ENCODE measurements at regions not wholly inside any gene's neighbourhood (a gene's known extent, or its start where the extent isn't known, plus 50 kb on each side); places are given as distances from the start of the nearest gene placed in this dataset.
"Not testable (repeated sequence)": the region's sequence is repeated elsewhere in the genome, so short reads cannot be mapped to it uniquely, and the experiment has no call there.

DNA sequence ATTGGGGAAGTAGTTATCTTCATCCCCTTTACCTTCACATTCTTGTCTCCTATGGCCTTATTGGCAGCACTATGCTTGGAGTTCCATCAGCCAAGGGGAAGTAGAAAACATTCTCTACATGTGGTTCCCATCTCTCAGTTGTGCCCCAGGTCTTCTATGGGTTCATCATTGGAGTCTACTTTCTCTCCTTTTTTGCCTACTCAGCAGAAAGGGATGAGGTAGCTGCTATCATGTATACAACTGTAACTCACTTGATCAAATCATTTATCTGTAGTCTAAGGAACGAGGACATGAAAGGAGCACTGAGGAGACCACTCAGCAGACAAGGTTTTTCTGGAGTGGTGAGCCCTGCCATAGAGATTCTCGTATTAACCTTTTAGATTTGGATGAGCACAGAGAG, 119.0 kb upstream of the OR13H1 start:
- Histone ChIP-seq H3K18ac (ENCODE audit: low read length) (no peak overlapping the region), H4K8ac (ENCODE audit: low read depth, low read length) (no peak overlapping the region), H3K9me3 (replicated peaks in 1 of 2; ENCODE audit: control insufficient read depth in 2 of 2, insufficient read depth in 1 of 2, low read depth in 1 of 2, low read length in 2 of 2) (no peaks in the 10 kb centered on the region), H2BK120ac (ENCODE audit: low read depth, low read length) (no peak overlapping the region), H2BK12ac (ENCODE audit: low read length) (no peak overlapping the region), H3K23ac (ENCODE audit: low read depth, low read length, poor library complexity) (no peak overlapping the region), H3K79me1 (ENCODE audit: low read depth, low read length) (no peaks in the 10 kb centered on the region), H3K4me3 (ENCODE audit: low read length in 2 of 2) (no peak overlapping the region), H3K27ac (replicated peaks; ENCODE audit: low read length) (no peak overlapping the region), H3K4me1 (ENCODE audit: control insufficient read depth in 2 of 2, insufficient read depth in 1 of 2, low read depth in 1 of 2, low read length in 2 of 2) (no peaks in the 10 kb centered on the region), H3K9ac (ENCODE audit: low read depth, low read length, poor library complexity) (no peak overlapping the region), H3K27me3 (ENCODE audit: control insufficient read depth in 3 of 3, insufficient read depth in 3 of 3, low read depth in 1 of 3, low read length in 3 of 3) (peaks cover 0 to 11% (median 0%) of the 10 kb centered on the region in 3 experiments), H2AFZ (ENCODE audit: low read length) (no peak overlapping the region), H3K4ac (ENCODE audit: low read length) (no peak overlapping the region), H3K36me3 (replicated peaks in 1 of 2; ENCODE audit: control insufficient read depth in 2 of 2, insufficient read depth in 2 of 2, low read length in 2 of 2) (no peaks in the 10 kb centered on the region), H2AK5ac (ENCODE audit: low read depth, low read length) (no peak overlapping the region), H3K4me2 (ENCODE audit: insufficient read depth, low read length, poor library complexity, severe bottlenecking) (no peak overlapping the region), H2BK15ac (ENCODE audit: low read length) (no peak overlapping the region), H3K14ac (ENCODE audit: low read length) (no peak overlapping the region), H4K91ac (ENCODE audit: low read depth, low read length, poor library complexity) (no peak overlapping the region), H2BK5ac (ENCODE audit: low read length) (no peak overlapping the region)
- DNase-seq (ENCODE audit: low spot score), result no peak
- no CpG with 5 or more reads among the region's 2 CpGs for WGBS, 2 donors (ENCODE audit: extremely low coverage in 2 of 2, insufficient read length in 2 of 2, insufficient replicate concordance in 1 of 2)

DNA sequence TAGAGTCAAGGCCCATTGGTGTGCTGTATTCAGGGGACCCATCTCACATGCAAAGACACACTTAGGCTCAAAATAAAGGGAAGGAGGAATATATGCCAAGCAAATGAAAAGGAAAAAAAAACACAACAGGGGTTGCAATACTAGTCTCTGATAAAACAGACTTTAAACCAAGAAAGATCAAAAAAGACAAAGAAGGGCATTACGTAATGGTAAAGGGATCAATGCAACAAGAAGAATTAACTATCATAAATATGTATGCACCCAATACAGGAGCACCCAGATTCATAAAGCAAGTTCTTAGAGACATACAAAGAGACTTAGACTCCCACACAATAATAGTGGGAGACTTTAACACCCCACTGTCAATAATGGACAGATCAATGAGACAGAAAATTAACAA, 113.4 kb upstream of the OR13H1 start:
- H3K4ac ChIP-seq (ENCODE audit: low read length); H3K9me3 ChIP-seq (replicated peaks in 1 of 2; ENCODE audit: control insufficient read depth in 2 of 2, insufficient read depth in 1 of 2, low read depth in 1 of 2, low read length in 2 of 2); H3K9ac ChIP-seq (ENCODE audit: low read depth, low read length, poor library complexity); H4K8ac ChIP-seq (ENCODE audit: low read depth, low read length); H3K79me1 ChIP-seq (ENCODE audit: low read depth, low read length); H2BK15ac ChIP-seq (ENCODE audit: low read length); H2BK5ac ChIP-seq (ENCODE audit: low read length); H2AK5ac ChIP-seq (ENCODE audit: low read depth, low read length); H3K4me1 ChIP-seq (ENCODE audit: control insufficient read depth in 2 of 2, insufficient read depth in 1 of 2, low read depth in 1 of 2, low read length in 2 of 2); H3K27ac ChIP-seq (replicated peaks; ENCODE audit: low read length); H4K91ac ChIP-seq (ENCODE audit: low read depth, low read length, poor library complexity); H3K18ac ChIP-seq (ENCODE audit: low read length); H3K14ac ChIP-seq (ENCODE audit: low read length); H3K4me2 ChIP-seq (ENCODE audit: insufficient read depth, low read length, poor library complexity, severe bottlenecking); H3K4me3 ChIP-seq (ENCODE audit: low read length in 2 of 2); H2AFZ ChIP-seq (ENCODE audit: low read length); H2BK12ac ChIP-seq (ENCODE audit: low read length); H3K27me3 ChIP-seq (ENCODE audit: control insufficient read depth in 3 of 3, insufficient read depth in 3 of 3, low read depth in 1 of 3, low read length in 3 of 3); H3K23ac ChIP-seq (ENCODE audit: low read depth, low read length, poor library complexity); H2BK120ac ChIP-seq (ENCODE audit: low read depth, low read length); H3K36me3 ChIP-seq (replicated peaks in 1 of 2; ENCODE audit: control insufficient read depth in 2 of 2, insufficient read depth in 2 of 2, low read length in 2 of 2); DNase-seq (ENCODE audit: low spot score): not testable (repeated sequence)
- WGBS, 2 donors (ENCODE audit: extremely low coverage in 2 of 2, insufficient read length in 2 of 2, insufficient replicate concordance in 1 of 2), result no CpG with 5 or more reads among the region's 1 CpG

DNA sequence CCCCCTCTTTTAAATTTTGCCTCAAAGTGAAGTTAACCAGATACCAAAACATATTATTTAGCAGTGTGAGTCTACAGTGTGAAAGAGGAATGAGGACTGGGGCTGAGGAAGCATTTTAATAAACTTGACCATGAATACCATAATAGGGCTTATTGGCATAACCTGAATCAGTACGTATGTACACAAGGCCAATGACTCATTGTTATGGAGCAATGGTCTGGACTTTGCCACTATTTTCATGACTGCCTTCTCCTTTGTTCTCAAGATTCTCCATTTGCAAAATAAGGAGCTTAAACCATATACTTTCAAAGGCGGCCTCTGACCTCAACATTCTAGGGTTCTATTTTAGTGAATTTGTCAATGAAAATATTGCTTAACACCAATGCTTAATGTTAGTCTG, 102.8 kb upstream of the OR13H1 start:
- H2AFZ ChIP-seq (ENCODE audit: low read length), result no peak overlapping the region
- no CpG with 5 or more reads among the region's 2 CpGs for WGBS, 2 donors (ENCODE audit: extremely low coverage in 2 of 2, insufficient read length in 2 of 2, insufficient replicate concordance in 1 of 2)
- H2BK12ac ChIP-seq (ENCODE audit: low read length), result no peak overlapping the region
- H3K4me2 ChIP-seq (ENCODE audit: insufficient read depth, low read length, poor library complexity, severe bottlenecking), result no peak overlapping the region
- H3K36me3 ChIP-seq (replicated peaks in 1 of 2; ENCODE audit: control insufficient read depth in 2 of 2, insufficient read depth in 2 of 2, low read length in 2 of 2), result no peaks in the 10 kb centered on the region
- H3K4me3 ChIP-seq (ENCODE audit: low read length in 2 of 2), result no peak overlapping the region
- H3K18ac ChIP-seq (ENCODE audit: low read length), result no peak overlapping the region
- no peak overlapping the region for H3K27ac ChIP-seq (replicated peaks; ENCODE audit: low read length)
- no peak overlapping the region for H3K23ac ChIP-seq (ENCODE audit: low read depth, low read length, poor library complexity)
- H3K9ac ChIP-seq (ENCODE audit: low read depth, low read length, poor library complexity), result no peak overlapping the region
- H2AK5ac ChIP-seq (ENCODE audit: low read depth, low read length), result no peak overlapping the region
- H2BK120ac ChIP-seq (ENCODE audit: low read depth, low read length), result no peak overlapping the region
- H4K91ac ChIP-seq (ENCODE audit: low read depth, low read length, poor library complexity), result no peak overlapping the region
- no peaks in the 10 kb centered on the region for H3K79me1 ChIP-seq (ENCODE audit: low read depth, low read length)
- H3K4ac ChIP-seq (ENCODE audit: low read length), result no peak overlapping the region
- no peak overlapping the region for H2BK5ac ChIP-seq (ENCODE audit: low read length)
- no peaks in the 10 kb centered on the region for H3K9me3 ChIP-seq (replicated peaks in 1 of 2; ENCODE audit: control insufficient read depth in 2 of 2, insufficient read depth in 1 of 2, low read depth in 1 of 2, low read length in 2 of 2)
- no peak overlapping the region for H3K14ac ChIP-seq (ENCODE audit: low read length)
- H2BK15ac ChIP-seq (ENCODE audit: low read length), result no peak overlapping the region
- DNase-seq (ENCODE audit: low spot score), result no peak
- no peaks in the 10 kb centered on the region for H3K4me1 ChIP-seq (ENCODE audit: control insufficient read depth in 2 of 2, insufficient read depth in 1 of 2, low read depth in 1 of 2, low read length in 2 of 2)
- H3K27me3 ChIP-seq (ENCODE audit: control insufficient read depth in 3 of 3, insufficient read depth in 3 of 3, low read depth in 1 of 3, low read length in 3 of 3), result peaks cover 0 to 6% (median 0%) of the 10 kb centered on the region in 3 experiments
- no peak overlapping the region for H4K8ac ChIP-seq (ENCODE audit: low read depth, low read length)

DNA sequence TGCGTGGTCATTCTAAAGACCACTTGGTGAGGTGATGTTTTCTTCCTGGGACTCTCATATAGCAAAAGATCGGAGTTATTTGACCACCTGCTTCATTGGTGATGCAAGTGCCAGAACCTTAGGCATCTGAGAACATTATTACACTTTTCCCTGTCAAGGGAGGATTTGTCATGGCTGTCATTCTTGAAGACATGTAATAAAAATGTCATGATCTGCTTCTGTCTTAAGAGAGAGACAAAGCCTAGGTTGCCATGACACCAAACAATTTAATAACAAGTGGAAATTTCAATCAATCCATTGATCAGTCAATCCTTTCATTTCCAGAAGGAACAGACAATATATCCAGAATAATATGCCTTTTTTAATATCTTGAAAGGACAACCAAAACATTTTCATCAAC, 97.9 kb upstream of the OR13H1 start:
- no peak overlapping the region for H3K14ac ChIP-seq (ENCODE audit: low read length)
- H2BK15ac ChIP-seq (ENCODE audit: low read length), result no peak overlapping the region
- H3K36me3 ChIP-seq (replicated peaks in 1 of 2; ENCODE audit: control insufficient read depth in 2 of 2, insufficient read depth in 2 of 2, low read length in 2 of 2), result no peaks in the 10 kb centered on the region
- no peaks in the 10 kb centered on the region for H3K9me3 ChIP-seq (replicated peaks in 1 of 2; ENCODE audit: control insufficient read depth in 2 of 2, insufficient read depth in 1 of 2, low read depth in 1 of 2, low read length in 2 of 2)
- no peak overlapping the region for H4K91ac ChIP-seq (ENCODE audit: low read depth, low read length, poor library complexity)
- H3K9ac ChIP-seq (ENCODE audit: low read depth, low read length, poor library complexity), result no peak overlapping the region
- H3K4ac ChIP-seq (ENCODE audit: low read length), result no peak overlapping the region
- no peak overlapping the region for H3K18ac ChIP-seq (ENCODE audit: low read length)
- no peak overlapping the region for H3K4me3 ChIP-seq (ENCODE audit: low read length in 2 of 2)
- H4K8ac ChIP-seq (ENCODE audit: low read depth, low read length), result no peak overlapping the region
- H2AFZ ChIP-seq (ENCODE audit: low read length), result no peak overlapping the region
- H3K4me1 ChIP-seq (ENCODE audit: control insufficient read depth in 2 of 2, insufficient read depth in 1 of 2, low read depth in 1 of 2, low read length in 2 of 2), result no peaks in the 10 kb centered on the region
- H2BK5ac ChIP-seq (ENCODE audit: low read length), result no peak overlapping the region
- no peak overlapping the region for H2AK5ac ChIP-seq (ENCODE audit: low read depth, low read length)
- WGBS, 2 donors (ENCODE audit: extremely low coverage in 2 of 2, insufficient read length in 2 of 2, insufficient replicate concordance in 1 of 2), result no CpG with 5 or more reads among the region's 2 CpGs
- no peak overlapping the region for H3K23ac ChIP-seq (ENCODE audit: low read depth, low read length, poor library complexity)
- peaks cover 0 to 6% (median 0%) of the 10 kb centered on the region in 3 experiments for H3K27me3 ChIP-seq (ENCODE audit: control insufficient read depth in 3 of 3, insufficient read depth in 3 of 3, low read depth in 1 of 3, low read length in 3 of 3)
- no peak for DNase-seq (ENCODE audit: low spot score)
- H3K79me1 ChIP-seq (ENCODE audit: low read depth, low read length), result no peaks in the 10 kb centered on the region
- no peak overlapping the region for H2BK12ac ChIP-seq (ENCODE audit: low read length)
- no peak overlapping the region for H2BK120ac ChIP-seq (ENCODE audit: low read depth, low read length)
- H3K4me2 ChIP-seq (ENCODE audit: insufficient read depth, low read length, poor library complexity, severe bottlenecking), result no peak overlapping the region
- no peak overlapping the region for H3K27ac ChIP-seq (replicated peaks; ENCODE audit: low read length)
